Activated CD8-positive, alpha-beta memory T cell treated with anti-CD3 and anti-CD28 coated beads, Interleukin-2, amount 10 ng/mL, durations not matched to agents 7 days and 5 days (primary cell): ENCODE measurements at regions not wholly inside any gene's neighbourhood (a gene's known extent, or its start where the extent isn't known, plus 50 kb on each side); places are given as distances from the start of the nearest gene placed in this dataset.

ENCODE experiments used
- ATAC-seq: fragments of 150-1000 bp; cut with Tn5 transposase; one replicate; pipeline ENCODE4 v1.10.0; 2021; ENCODE audit warnings: moderate library complexity
- CTCF ChIA-PET: fragments of 350-600 bp; sonication (Branson Sonifier 250); formaldehyde crosslinking; loops from one replicate; lab custom pipeline; 2021; ENCODE audit warnings: antibody characterized with exemption; lab: Charles Lee
- DNase-seq: peaks from one replicate; pipeline ENCODE4 v3.0.0-alpha.2; 2020
- H3K27ac Mint-ChIP-seq: one replicate; pipeline ENCODE4 v1.8.0; 2021; ENCODE audit warnings: mild to moderate bottlenecking, mixed read lengths
- H3K27me3 Mint-ChIP-seq: one replicate; pipeline ENCODE4 v1.8.0; 2021; ENCODE audit warnings: mixed read lengths
- H3K36me3 Mint-ChIP-seq: one replicate; pipeline ENCODE4 v1.8.0; 2021; ENCODE audit warnings: mild to moderate bottlenecking, mixed read lengths
- H3K4me1 Mint-ChIP-seq: one replicate; pipeline ENCODE4 v1.8.0; 2021; ENCODE audit warnings: mixed read lengths
- H3K4me3 Mint-ChIP-seq: one replicate; pipeline ENCODE4 v1.8.0; 2021; ENCODE audit warnings: mild to moderate bottlenecking, moderate library complexity, mixed read lengths
- H3K9me3 Mint-ChIP-seq: one replicate; pipeline ENCODE4 v1.8.0; 2022; ENCODE audit warnings: low read depth, mixed read lengths

GRCh38 chr10:36728626-36729025 lies 396.8 kb upstream of the ANKRD30A start:
- no peaks in the 10 kb centered on the region for H3K36me3 Mint-ChIP-seq
- no peaks in the 10 kb centered on the region for H3K4me1 Mint-ChIP-seq
- CTCF ChIA-PET = no interaction called here
- no peaks in the 10 kb centered on the region for H3K27me3 Mint-ChIP-seq
- peaks cover 13% of the 10 kb centered on the region for H3K9me3 Mint-ChIP-seq
- no peak overlapping the region for H3K27ac Mint-ChIP-seq
- no peak for DNase-seq
- no peak for ATAC-seq
- no peak overlapping the region for H3K4me3 Mint-ChIP-seq

DNA sequence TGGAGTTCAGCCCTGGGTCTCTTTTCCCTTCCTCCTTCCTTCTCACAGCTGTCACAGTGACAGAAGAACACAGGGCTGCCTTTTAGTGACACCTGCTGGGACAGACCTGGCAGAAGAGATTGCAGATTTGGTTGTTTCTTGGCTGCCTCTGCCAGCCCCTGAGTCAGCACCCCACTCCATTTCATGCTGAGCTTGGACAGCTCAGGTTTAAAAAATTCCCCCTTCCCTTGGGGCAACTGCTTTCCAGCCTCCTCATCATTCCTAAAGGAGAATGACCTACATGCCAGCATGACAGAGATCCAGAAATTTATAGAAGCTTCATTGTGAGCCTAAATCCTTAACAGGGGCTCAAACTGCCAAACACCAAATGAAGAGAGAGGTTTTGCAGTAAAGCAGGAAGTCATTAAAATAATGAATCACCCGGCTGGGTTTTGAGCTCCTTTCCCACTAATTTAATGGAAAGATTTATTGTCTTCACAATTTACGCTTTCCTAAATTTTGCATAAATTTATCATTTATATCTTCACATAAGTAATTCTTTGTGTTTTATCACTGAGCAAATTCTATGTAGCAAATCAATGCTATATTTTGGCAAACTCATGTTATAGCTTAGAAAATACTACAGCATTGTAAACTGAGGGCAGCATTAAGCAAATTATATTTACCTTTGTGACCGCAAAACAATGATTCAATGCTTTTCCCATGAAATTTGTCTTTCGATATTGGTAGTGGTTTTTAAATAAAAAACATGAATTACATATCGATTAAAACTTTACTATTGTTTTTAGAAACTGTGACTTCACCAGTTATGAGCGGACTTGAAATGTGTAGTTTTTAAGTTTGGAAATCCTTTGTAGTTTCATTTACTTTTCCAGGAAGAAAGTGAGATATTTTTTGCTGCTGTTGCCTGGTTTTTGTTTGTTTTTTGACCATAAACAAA lies 399.5 kb upstream of the ANKRD30A start:
- DNase-seq = no peak
- Mint-ChIP-seq H3K9me3 (peaks cover 8% of the 10 kb centered on the region), H3K36me3 (no peaks in the 10 kb centered on the region), H3K4me3 (no peak overlapping the region), H3K27ac (no peak overlapping the region), H3K4me1 (no peaks in the 10 kb centered on the region), H3K27me3 (no peaks in the 10 kb centered on the region)
- no peak for ATAC-seq
- CTCF ChIA-PET = no interaction called here

DNA sequence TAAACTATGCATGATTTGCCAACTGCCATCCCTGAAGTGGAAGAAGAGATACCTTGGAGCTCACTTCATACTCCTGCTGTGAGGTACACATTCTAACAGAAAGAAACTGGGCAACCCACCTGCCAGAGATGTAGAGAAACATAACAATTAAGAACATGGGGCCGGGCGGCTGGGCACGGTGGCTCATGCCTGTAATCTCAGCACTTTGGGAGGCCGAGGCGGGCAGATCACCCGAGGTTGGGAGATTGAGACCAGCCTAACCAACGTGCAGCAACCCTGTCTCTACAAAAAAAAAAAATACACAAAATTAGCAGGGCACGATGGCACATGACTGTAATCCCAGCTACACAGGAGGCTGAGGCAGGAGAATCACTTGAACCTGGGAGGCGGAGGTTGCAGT lies 402.6 kb upstream of the ANKRD30A start:
- Mint-ChIP-seq H3K36me3 (no peaks in the 10 kb centered on the region), H3K27me3 (no peaks in the 10 kb centered on the region), H3K27ac (no peak overlapping the region), H3K4me1 (no peaks in the 10 kb centered on the region), H3K9me3 (peaks cover 6% of the 10 kb centered on the region), H3K4me3 (no peak overlapping the region)
- ATAC-seq = no peak
- CTCF ChIA-PET = no interaction called here
- no peak for DNase-seq

- DNase-seq (no peak), ATAC-seq (no peak)
- no peaks in the 10 kb centered on the region for H3K36me3 Mint-ChIP-seq
- no peak overlapping the region for H3K4me3 Mint-ChIP-seq
- H3K9me3 Mint-ChIP-seq = peaks cover 9% of the 10 kb centered on the region
- CTCF ChIA-PET = no interaction called here
- no peaks in the 10 kb centered on the region for H3K4me1 Mint-ChIP-seq
- no peak overlapping the region for H3K27ac Mint-ChIP-seq
- no peaks in the 10 kb centered on the region for H3K27me3 Mint-ChIP-seq
Measured at GRCh38 chr10:36721871-36722270, 403.5 kb upstream of the ANKRD30A start.

DNA sequence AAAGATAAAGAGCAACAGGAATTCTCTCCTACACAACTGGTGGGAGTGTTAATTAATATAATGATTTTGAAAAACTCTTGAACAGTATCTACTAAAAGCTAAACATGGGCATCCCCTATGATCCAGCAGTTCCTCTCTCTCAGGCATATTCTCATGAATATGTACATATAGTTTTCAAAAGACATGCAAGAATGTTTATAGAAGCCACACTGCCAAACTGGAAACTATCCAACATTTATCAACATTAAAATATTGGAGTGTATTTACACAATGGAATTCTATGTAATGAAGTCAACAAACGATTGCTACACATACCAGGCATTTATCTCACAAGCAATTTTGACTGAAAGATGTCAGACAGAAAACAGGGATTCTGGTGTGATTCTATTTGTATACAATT lies 404.5 kb upstream of the ANKRD30A start:
- Mint-ChIP-seq H3K4me3 (no peak overlapping the region), H3K4me1 (no peaks in the 10 kb centered on the region), H3K9me3 (peaks cover 13% of the 10 kb centered on the region), H3K27ac (no peak overlapping the region), H3K27me3 (no peaks in the 10 kb centered on the region), H3K36me3 (no peaks in the 10 kb centered on the region)
- CTCF ChIA-PET = no interaction called here
- ATAC-seq (no peak), DNase-seq (no peak)

- no peaks in the 10 kb centered on the region for H3K27me3 Mint-ChIP-seq
- peaks cover 12% of the 10 kb centered on the region for H3K9me3 Mint-ChIP-seq
- H3K4me1 Mint-ChIP-seq = no peaks in the 10 kb centered on the region
- no peaks in the 10 kb centered on the region for H3K36me3 Mint-ChIP-seq
- H3K4me3 Mint-ChIP-seq = no peak overlapping the region
- DNase-seq (no peak), ATAC-seq (no peak)
- CTCF ChIA-PET = no interaction called here
- H3K27ac Mint-ChIP-seq = no peak overlapping the region
Measured at GRCh38 chr10:36717118-36717517, 408.3 kb upstream of the ANKRD30A start.

GRCh38 chr10:36716291-36716690 lies 409.1 kb upstream of the ANKRD30A start:
- Mint-ChIP-seq H3K36me3 (no peaks in the 10 kb centered on the region), H3K4me1 (no peaks in the 10 kb centered on the region), H3K27me3 (no peaks in the 10 kb centered on the region), H3K9me3 (peaks cover 8% of the 10 kb centered on the region), H3K27ac (no peak overlapping the region), H3K4me3 (no peak overlapping the region)
- no peak for ATAC-seq
- DNase-seq = no peak
- CTCF ChIA-PET = no interaction called here

GRCh38 chr10:36712695-36713094 lies 412.7 kb upstream of the ANKRD30A start:
- CTCF ChIA-PET = no interaction called here
- peaks cover 7% of the 10 kb centered on the region for H3K9me3 Mint-ChIP-seq
- DNase-seq = no peak
- no peak for ATAC-seq
- H3K27me3 Mint-ChIP-seq = no peaks in the 10 kb centered on the region
- H3K4me3 Mint-ChIP-seq = no peak overlapping the region
- no peak overlapping the region for H3K27ac Mint-ChIP-seq
- no peaks in the 10 kb centered on the region for H3K36me3 Mint-ChIP-seq
- no peaks in the 10 kb centered on the region for H3K4me1 Mint-ChIP-seq

DNA sequence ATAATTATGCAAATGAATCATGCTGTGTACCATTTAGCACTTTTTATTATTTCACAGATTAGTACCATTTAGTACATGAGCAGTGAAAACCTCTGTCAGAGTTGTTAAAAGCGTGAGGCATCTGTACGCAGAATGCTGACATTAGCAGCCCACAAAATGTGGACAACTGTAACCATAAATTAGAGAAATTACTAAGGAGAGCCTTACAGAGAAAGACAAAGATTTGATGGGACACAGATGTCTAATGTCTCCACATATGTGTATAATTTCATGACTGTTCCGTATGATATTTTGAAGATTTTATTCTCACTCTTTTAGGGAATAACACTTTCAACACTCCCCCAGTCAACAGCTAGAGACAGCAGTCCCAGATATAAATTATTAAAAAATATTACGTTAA lies 414.0 kb upstream of the ANKRD30A start:
- no peak overlapping the region for H3K4me3 Mint-ChIP-seq
- CTCF ChIA-PET = no interaction called here
- no peaks in the 10 kb centered on the region for H3K4me1 Mint-ChIP-seq

DNA sequence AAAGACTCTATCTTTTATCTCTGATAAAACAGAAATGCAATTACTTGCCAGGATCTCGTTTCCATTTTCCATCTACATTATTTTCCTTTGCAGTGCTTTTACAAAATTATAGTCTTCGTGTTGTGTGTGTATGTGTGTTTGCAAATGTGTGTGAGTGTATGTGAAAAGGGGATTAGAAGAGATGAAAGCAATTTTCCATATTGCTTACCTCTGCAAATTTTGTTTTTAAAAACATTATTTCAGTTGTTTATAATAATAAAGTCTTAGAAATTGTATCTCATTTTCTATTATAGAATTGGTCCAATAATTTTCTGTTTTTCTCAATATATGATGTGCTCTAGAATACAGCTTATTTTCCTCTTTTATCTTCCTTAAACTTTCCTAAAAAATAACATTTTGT lies 421.3 kb upstream of the ANKRD30A start:
- ATAC-seq (no peak), DNase-seq (no peak)
- Mint-ChIP-seq H3K4me3 (no peak overlapping the region), H3K36me3 (no peaks in the 10 kb centered on the region), H3K9me3 (peaks cover 3% of the 10 kb centered on the region), H3K27ac (no peak overlapping the region), H3K4me1 (no peaks in the 10 kb centered on the region), H3K27me3 (no peaks in the 10 kb centered on the region)
- CTCF ChIA-PET = no interaction called here

More for the DNA sequence above, 414.0 kb upstream of the ANKRD30A start:
- H3K27ac Mint-ChIP-seq = no peak overlapping the region
- H3K36me3 Mint-ChIP-seq = no peaks in the 10 kb centered on the region
- ATAC-seq (no peak), DNase-seq (no peak)
- peaks cover under 1% of the 10 kb centered on the region for H3K9me3 Mint-ChIP-seq
- no peaks in the 10 kb centered on the region for H3K27me3 Mint-ChIP-seq

GRCh38 chr10:36703179-36703578 lies 422.2 kb upstream of the ANKRD30A start:
- Mint-ChIP-seq H3K4me1 (no peaks in the 10 kb centered on the region), H3K27me3 (no peaks in the 10 kb centered on the region), H3K27ac (no peak overlapping the region), H3K4me3 (no peak overlapping the region), H3K9me3 (peaks cover 3% of the 10 kb centered on the region), H3K36me3 (no peaks in the 10 kb centered on the region)
- DNase-seq (no peak), ATAC-seq (no peak)
- CTCF ChIA-PET = no interaction called here

GRCh38 chr10:36700123-36700522 lies 425.3 kb upstream of the ANKRD30A start:
- H3K36me3 Mint-ChIP-seq = no peaks in the 10 kb centered on the region
- DNase-seq (no peak), ATAC-seq (no peak)
- H3K4me1 Mint-ChIP-seq = no peaks in the 10 kb centered on the region
- H3K9me3 Mint-ChIP-seq = peaks cover 8% of the 10 kb centered on the region
- CTCF ChIA-PET = no interaction called here
- H3K4me3 Mint-ChIP-seq = no peak overlapping the region
- no peak overlapping the region for H3K27ac Mint-ChIP-seq
- H3K27me3 Mint-ChIP-seq = no peaks in the 10 kb centered on the region

- H3K27ac Mint-ChIP-seq = no peak overlapping the region
- no peaks in the 10 kb centered on the region for H3K36me3 Mint-ChIP-seq
- no peak overlapping the region for H3K4me3 Mint-ChIP-seq
- H3K4me1 Mint-ChIP-seq = no peaks in the 10 kb centered on the region
- H3K27me3 Mint-ChIP-seq = no peaks in the 10 kb centered on the region
- DNase-seq (no peak), ATAC-seq (no peak)
- H3K9me3 Mint-ChIP-seq = peaks cover 14% of the 10 kb centered on the region
- CTCF ChIA-PET = no interaction called here
Measured at GRCh38 chr10:36692759-36693158, 432.6 kb upstream of the ANKRD30A start.

DNA sequence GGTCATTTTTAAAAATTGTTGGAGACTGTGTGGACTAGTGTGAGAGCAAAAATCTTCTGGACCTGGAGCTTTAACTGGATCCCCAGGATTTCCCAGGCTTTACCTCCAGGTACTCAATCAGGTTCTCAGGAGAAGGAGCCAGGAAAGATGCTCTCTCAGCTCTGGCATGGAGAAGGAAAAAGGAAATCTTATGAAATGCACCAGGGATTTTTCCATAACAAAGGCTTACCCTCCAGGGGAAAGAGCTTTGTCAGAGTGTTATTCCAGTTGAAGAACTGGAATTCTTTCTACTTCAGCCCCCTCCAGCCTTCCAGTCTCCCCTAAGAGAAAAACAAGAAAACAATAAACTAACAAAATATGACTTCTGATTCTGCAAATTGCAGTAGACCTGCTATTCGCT lies 436.7 kb upstream of the ANKRD30A start:
- H3K4me3 Mint-ChIP-seq = no peak overlapping the region
- H3K27me3 Mint-ChIP-seq = no peaks in the 10 kb centered on the region
- no peaks in the 10 kb centered on the region for H3K4me1 Mint-ChIP-seq
- no peak for ATAC-seq
- CTCF ChIA-PET = no interaction called here
- H3K36me3 Mint-ChIP-seq = no peaks in the 10 kb centered on the region
- peaks cover 11% of the 10 kb centered on the region for H3K9me3 Mint-ChIP-seq
- no peak overlapping the region for H3K27ac Mint-ChIP-seq
- no peak for DNase-seq
